ENCODE measurements at regions not wholly inside any gene's neighbourhood (a gene's known extent, or its start where the extent isn't known, plus 50 kb on each side); places are given as distances from the start of the nearest gene placed in this dataset.

DNA sequence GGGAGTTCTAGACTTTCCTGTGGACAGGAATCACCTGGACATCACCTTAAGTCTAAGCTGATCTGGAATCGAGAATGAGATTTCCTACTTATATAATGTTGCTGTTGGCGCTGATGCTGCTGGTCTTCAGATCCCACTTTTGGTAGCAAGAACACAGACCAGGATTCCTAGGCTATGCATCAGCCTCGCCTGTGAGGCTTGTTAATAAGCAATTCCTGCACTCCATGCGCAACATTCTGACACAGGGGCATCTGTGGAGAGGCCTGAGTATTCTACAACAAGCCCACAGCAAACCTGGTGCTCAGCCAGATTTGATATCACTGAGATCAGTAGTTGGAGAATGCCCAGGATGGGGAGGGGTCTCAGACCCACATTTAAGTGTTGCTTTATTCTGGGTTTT lies 52.0 kb upstream of the TRIM26 start:
- TF ChIP-seq, protein P1, sequence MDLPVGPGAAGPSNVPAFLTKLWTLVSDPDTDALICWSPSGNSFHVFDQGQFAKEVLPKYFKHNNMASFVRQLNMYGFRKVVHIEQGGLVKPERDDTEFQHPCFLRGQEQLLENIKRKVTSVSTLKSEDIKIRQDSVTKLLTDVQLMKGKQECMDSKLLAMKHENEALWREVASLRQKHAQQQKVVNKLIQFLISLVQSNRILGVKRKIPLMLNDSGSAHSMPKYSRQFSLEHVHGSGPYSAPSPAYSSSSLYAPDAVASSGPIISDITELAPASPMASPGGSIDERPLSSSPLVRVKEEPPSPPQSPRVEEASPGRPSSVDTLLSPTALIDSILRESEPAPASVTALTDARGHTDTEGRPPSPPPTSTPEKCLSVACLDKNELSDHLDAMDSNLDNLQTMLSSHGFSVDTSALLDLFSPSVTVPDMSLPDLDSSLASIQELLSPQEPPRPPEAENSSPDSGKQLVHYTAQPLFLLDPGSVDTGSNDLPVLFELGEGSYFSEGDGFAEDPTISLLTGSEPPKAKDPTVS (IDR thresholded peaks at IDR 0.05; ENCODE audit: low read depth, low read length), result no peak
- TF ChIP-seq EZH2 (IDR thresholded peaks at IDR 0.05; ENCODE audit: borderline replicate concordance, control insufficient read depth, low read depth, low read length), result no peak

Measured in GM12878 (cell line).